ENCODE measurements at regions not wholly inside any gene's neighbourhood (a gene's known extent, or its start where the extent isn't known, plus 50 kb on each side); places are given as distances from the start of the nearest gene placed in this dataset.

- no peak for TF ChIP-seq RNF2 (IDR thresholded peaks at IDR 0.05; ENCODE audit: borderline replicate concordance, low read depth, low read length, missing control alignments, poor library complexity, severe bottlenecking)
- no peak for TF ChIP-seq SP1 (IDR thresholded peaks at IDR 0.05; ENCODE audit: low read depth, low read length)
- no peak for TF ChIP-seq SP2 (IDR thresholded peaks at IDR 0.05; ENCODE audit: low read length)
- no peak for TF ChIP-seq KDM1A (IDR thresholded peaks at IDR 0.05; ENCODE audit: borderline replicate concordance, low read length)
- no peak for TF ChIP-seq POU5F1 (IDR thresholded peaks at IDR 0.05; ENCODE audit: low read depth, low read length)
Measured at GRCh38 chr14:22487401-22487800, 101.6 kb downstream of the DAD1 start (continued).
